ENCODE measurements at regions not wholly inside any gene's neighbourhood (a gene's known extent, or its start where the extent isn't known, plus 50 kb on each side); places are given as distances from the start of the nearest gene placed in this dataset.

DNA sequence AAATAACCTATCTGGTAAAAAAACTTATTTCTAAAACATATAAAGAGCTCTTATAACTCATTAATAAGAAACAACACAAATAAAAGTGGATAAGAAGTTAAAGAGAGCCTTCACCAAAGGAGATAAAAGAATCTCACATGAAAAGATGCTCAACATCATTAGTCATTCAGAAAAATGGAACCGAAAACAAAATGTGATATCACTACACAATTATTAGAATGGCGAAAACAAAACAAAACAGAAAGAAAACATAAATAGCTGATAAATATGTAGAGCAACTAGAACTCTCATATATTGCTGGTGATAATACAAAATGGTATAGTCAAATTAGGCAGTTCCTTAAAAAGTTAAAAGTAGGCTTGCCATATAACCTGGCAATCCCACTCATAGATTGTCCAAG, 1109.3 kb downstream of the PLA2G4A start:
- TF ChIP-seq CTCF (conservative IDR thresholded peaks at IDR 0.05), result no peak
- no peak for TF ChIP-seq EZH2 (IDR thresholded peaks at IDR 0.05; ENCODE audit: low read depth)

Data from PC-9 (cell line).